ENCODE measurements at regions not wholly inside any gene's neighbourhood (a gene's known extent, or its start where the extent isn't known, plus 50 kb on each side); places are given as distances from the start of the nearest gene placed in this dataset.
"Not testable (repeated sequence)": the region's sequence is repeated elsewhere in the genome, so short reads cannot be mapped to it uniquely, and the experiment has no call there.

DNA sequence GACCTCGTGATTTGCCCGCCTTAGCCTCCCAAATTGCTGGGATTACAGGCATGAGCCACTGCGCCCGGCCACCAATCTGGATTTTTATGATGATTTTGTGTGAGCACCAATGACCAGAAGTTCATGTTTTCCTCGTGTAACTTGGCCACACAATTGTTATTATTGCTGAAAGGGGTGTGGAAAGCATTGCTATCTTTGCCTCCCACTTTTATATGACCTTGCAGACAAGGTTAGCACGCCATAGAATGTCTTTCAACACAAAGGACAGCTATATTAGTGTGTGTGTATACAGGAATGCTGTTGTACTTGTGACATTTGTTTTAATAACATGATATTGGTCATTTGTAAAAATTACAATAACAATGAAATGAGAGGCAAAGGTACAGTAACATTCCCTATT, 155.0 kb upstream of the ERCC6L2 start:
- no peak overlapping the region for H3K27ac ChIP-seq (ENCODE audit: low read length)
- no peaks in the 10 kb centered on the region for H3K4me1 ChIP-seq (ENCODE audit: control insufficient read depth, insufficient read depth, low read length)
- H3K27me3 ChIP-seq (ENCODE audit: control insufficient read depth in 1 of 2, insufficient read depth in 2 of 2, low read length in 2 of 2): no peaks in the 10 kb centered on the region
- no peak overlapping the region for H3K9ac ChIP-seq (ENCODE audit: low read length in 2 of 2)
- no peaks in the 10 kb centered on the region for H3K9me3 ChIP-seq (ENCODE audit: control insufficient read depth in 2 of 2, low read length in 2 of 2)
- no peak overlapping the region for H3K4me3 ChIP-seq (ENCODE audit: low read length in 2 of 2)
- no peaks in the 10 kb centered on the region for H3K36me3 ChIP-seq (ENCODE audit: control insufficient read depth in 2 of 2, insufficient read depth in 2 of 2, low read length in 2 of 2)

DNA sequence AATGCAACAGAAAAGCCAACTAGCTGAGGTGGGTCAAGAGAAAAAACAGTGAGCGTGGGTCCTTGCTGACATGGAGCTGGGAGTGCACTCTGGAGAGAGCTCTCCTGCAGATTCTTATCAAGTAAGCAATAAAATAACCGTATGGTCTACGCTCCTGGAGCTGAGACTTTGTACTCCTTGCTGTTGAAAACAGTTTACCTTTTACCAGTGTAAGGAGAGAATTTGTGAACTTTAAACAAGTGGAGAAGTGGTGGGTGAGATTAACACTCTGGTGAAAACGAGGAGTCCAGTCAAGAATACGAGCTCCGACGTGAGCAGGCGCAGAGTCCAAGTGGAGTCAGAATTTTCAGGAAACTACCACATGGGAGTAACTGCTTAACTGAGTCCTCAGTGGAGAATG, 156.1 kb upstream of the ERCC6L2 start:
- no peak overlapping the region for H3K27ac ChIP-seq (ENCODE audit: low read length)

DNA sequence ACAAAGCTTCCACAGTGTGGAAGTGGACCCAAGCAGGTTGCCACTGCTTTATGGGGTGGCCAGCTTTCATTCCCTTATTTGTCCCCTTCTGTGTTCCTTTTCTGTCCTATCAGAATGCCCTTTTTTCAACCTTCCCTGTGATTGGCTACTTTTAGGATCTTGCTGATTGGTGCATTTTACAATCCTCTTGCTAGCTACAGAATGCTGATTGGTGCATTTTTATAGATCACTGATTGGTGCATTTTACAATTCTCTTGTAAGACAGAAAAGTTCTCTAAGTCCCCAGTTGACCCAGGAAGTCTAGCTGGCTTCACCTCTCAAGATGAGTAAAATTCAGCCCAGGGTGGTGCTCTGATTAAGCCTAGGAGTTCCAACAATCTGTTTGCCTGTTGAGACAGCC, 157.2 kb upstream of the ERCC6L2 start:
- no peaks in the 10 kb centered on the region for H3K9me3 ChIP-seq (ENCODE audit: control insufficient read depth in 2 of 2, low read length in 2 of 2)
- no peaks in the 10 kb centered on the region for H3K36me3 ChIP-seq (ENCODE audit: control insufficient read depth in 2 of 2, insufficient read depth in 2 of 2, low read length in 2 of 2)
- H3K9ac ChIP-seq (ENCODE audit: low read length in 2 of 2): no peak overlapping the region
- no peak overlapping the region for H3K27ac ChIP-seq (ENCODE audit: low read length)
- H3K4me3 ChIP-seq (ENCODE audit: low read length in 2 of 2): no peak overlapping the region
- no peaks in the 10 kb centered on the region for H3K27me3 ChIP-seq (ENCODE audit: control insufficient read depth in 1 of 2, insufficient read depth in 2 of 2, low read length in 2 of 2)
- no peaks in the 10 kb centered on the region for H3K4me1 ChIP-seq (ENCODE audit: control insufficient read depth, insufficient read depth, low read length)

More for the DNA sequence above, 156.1 kb upstream of the ERCC6L2 start:
- Histone ChIP-seq H3K4me1 (ENCODE audit: control insufficient read depth, insufficient read depth, low read length) (no peaks in the 10 kb centered on the region), H3K9ac (ENCODE audit: low read length in 2 of 2) (no peak overlapping the region), H3K9me3 (ENCODE audit: control insufficient read depth in 2 of 2, low read length in 2 of 2) (no peaks in the 10 kb centered on the region), H3K4me3 (ENCODE audit: low read length in 2 of 2) (no peak overlapping the region), H3K36me3 (ENCODE audit: control insufficient read depth in 2 of 2, insufficient read depth in 2 of 2, low read length in 2 of 2) (no peaks in the 10 kb centered on the region), H3K27me3 (ENCODE audit: control insufficient read depth in 1 of 2, insufficient read depth in 2 of 2, low read length in 2 of 2) (no peaks in the 10 kb centered on the region)

DNA sequence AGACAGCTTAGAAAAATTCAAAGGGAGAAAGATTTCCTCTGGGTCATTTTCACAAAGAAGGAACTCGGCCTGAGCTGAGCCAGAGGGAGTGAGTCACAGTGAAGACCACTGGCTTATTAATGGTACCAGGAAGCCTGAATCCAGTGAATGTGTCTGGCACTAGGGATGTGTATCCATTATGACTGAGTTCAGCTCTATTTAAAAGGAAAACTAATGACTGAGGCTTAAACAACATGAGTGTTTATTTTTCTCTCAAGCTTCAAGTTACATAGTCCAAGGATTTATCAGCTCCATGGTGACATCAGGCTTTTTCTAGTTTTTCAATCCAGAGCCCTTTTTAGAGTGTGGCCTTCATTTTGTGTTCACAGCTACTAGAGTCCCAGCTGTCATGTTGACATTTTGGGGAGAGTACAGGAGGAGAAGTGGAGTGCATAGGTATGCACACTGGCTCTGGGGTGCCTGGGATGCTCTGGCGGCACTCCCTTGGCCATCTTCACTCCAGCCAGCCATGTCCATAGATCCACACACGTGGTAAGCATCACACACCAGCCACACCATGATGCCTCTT, 159.5 kb upstream of the ERCC6L2 start:
- Histone ChIP-seq H3K36me3 (ENCODE audit: control insufficient read depth in 2 of 2, insufficient read depth in 2 of 2, low read length in 2 of 2) (no peaks in the 10 kb centered on the region), H3K9ac (ENCODE audit: low read length in 2 of 2) (no peak overlapping the region), H3K27ac (ENCODE audit: low read length) (no peak overlapping the region), H3K27me3 (ENCODE audit: control insufficient read depth in 1 of 2, insufficient read depth in 2 of 2, low read length in 2 of 2) (no peaks in the 10 kb centered on the region), H3K4me3 (ENCODE audit: low read length in 2 of 2) (no peak overlapping the region), H3K9me3 (ENCODE audit: control insufficient read depth in 2 of 2, low read length in 2 of 2) (no peaks in the 10 kb centered on the region), H3K4me1 (ENCODE audit: control insufficient read depth, insufficient read depth, low read length) (no peaks in the 10 kb centered on the region)

DNA sequence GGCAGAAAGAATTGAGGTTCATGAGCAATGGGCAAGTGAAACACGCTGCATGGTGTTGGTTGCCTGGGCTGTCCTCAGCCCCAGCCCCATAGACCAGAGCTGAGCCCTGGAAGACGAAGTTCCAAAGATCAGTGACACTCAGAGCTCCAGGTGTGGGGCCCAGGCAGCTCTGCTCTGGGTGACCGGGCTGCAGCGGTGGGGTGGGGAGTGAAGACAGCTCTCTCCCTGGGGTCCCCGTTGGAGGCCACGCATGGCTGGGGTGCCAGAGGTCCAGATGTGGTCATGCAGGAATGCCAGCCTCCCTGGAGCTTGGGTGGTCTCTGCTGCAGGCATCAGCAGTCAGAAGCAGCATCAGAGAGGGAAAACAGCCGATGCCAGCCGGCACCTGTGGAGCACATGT, 165.0 kb upstream of the ERCC6L2 start:
- Histone ChIP-seq H3K27me3 (ENCODE audit: control insufficient read depth in 1 of 2, insufficient read depth in 2 of 2, low read length in 2 of 2) (no peaks in the 10 kb centered on the region), H3K4me1 (ENCODE audit: control insufficient read depth, insufficient read depth, low read length) (no peaks in the 10 kb centered on the region), H3K4me3 (ENCODE audit: low read length in 2 of 2) (no peak overlapping the region), H3K9me3 (ENCODE audit: control insufficient read depth in 2 of 2, low read length in 2 of 2) (no peaks in the 10 kb centered on the region), H3K36me3 (ENCODE audit: control insufficient read depth in 2 of 2, insufficient read depth in 2 of 2, low read length in 2 of 2) (no peaks in the 10 kb centered on the region), H3K9ac (ENCODE audit: low read length in 2 of 2) (no peak overlapping the region), H3K27ac (ENCODE audit: low read length) (no peak overlapping the region)

DNA sequence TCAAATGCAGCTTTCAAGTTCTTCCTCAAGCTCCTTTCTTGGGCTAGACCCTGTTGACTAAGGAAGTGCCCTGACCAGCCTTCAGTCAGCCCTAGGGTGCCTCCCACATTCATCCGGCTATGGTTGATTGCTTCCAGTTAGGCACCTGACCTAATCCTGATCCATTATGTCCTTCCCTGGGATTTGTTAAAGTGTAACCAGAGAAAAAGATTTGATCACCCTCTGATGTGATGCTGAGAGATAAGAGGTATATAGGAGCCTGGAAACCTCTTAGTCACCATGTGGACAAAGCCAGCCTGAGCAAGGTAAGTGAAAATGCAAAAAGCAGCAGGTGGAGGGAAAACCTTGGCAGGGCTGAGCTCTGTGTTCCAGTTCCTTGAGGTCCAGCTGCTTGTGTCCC, 178.8 kb upstream of the ERCC6L2 start:
- Histone ChIP-seq H3K36me3 (ENCODE audit: control insufficient read depth in 2 of 2, insufficient read depth in 2 of 2, low read length in 2 of 2) (no peaks in the 10 kb centered on the region), H3K9me3 (ENCODE audit: control insufficient read depth in 2 of 2, low read length in 2 of 2) (peaks cover 0 to 5% of the 10 kb centered on the region in 2 donors), H3K27ac (ENCODE audit: low read length) (no peak overlapping the region), H3K4me3 (ENCODE audit: low read length in 2 of 2) (no peak overlapping the region), H3K4me1 (ENCODE audit: control insufficient read depth, insufficient read depth, low read length) (no peaks in the 10 kb centered on the region), H3K9ac (ENCODE audit: low read length in 2 of 2) (no peak overlapping the region), H3K27me3 (ENCODE audit: control insufficient read depth in 1 of 2, insufficient read depth in 2 of 2, low read length in 2 of 2) (peaks cover 0 to 4% of the 10 kb centered on the region in 2 donors)

DNA sequence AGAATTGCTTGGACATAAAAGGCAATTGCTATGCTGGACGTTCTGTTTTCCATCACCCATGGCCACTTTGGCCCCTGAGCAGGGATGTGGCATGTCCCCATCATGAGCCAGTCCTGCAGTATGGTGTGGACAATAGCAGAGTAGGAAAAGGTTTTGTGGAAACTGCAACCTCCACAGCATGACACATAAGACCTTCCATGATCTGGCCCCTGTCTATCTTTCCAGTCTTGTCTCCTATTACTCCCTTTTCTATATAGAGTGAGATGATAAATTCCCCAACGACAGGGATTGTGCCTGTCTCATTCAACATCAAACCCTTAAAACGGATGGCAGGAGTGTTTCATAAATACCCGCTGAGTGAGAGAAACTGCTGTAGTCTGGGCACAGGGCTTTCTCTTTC, 174.7 kb upstream of the PTCH1 start:
- Histone ChIP-seq H3K27me3 (ENCODE audit: control insufficient read depth in 1 of 2, insufficient read depth in 2 of 2, low read length in 2 of 2) (no peaks in the 10 kb centered on the region), H3K27ac (ENCODE audit: low read length) (no peak overlapping the region), H3K9ac (ENCODE audit: low read length in 2 of 2) (no peak overlapping the region), H3K4me1 (ENCODE audit: control insufficient read depth, insufficient read depth, low read length) (peaks cover 2% of the 10 kb centered on the region), H3K9me3 (ENCODE audit: control insufficient read depth in 2 of 2, low read length in 2 of 2) (peaks cover 0 to 2% of the 10 kb centered on the region in 2 donors), H3K36me3 (ENCODE audit: control insufficient read depth in 2 of 2, insufficient read depth in 2 of 2, low read length in 2 of 2) (no peaks in the 10 kb centered on the region), H3K4me3 (ENCODE audit: low read length in 2 of 2) (no peak overlapping the region)

DNA sequence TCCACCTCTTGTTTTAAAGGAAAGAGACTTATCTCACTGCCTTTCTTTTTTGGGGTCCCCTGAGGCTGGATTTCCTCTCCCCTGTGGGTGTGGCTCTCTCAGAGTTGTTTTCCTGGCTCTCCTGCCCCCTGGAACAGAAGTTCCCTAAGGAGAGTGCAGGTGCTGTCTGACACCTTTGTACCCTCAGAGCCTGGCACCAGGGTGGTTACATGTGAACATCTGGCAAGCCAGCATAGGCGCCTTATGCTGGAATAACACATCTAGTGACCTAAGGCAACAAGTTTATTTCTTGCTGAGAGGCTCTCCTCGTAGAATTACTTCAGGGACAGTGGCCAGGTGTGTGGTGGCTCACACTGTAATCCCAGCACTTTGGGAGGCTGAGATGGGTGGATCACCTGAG, 172.9 kb upstream of the PTCH1 start:
- Histone ChIP-seq H3K27ac (ENCODE audit: low read length) (no peak overlapping the region), H3K27me3 (ENCODE audit: control insufficient read depth in 1 of 2, insufficient read depth in 2 of 2, low read length in 2 of 2) (no peaks in the 10 kb centered on the region), H3K9ac (ENCODE audit: low read length in 2 of 2) (no peak overlapping the region), H3K4me1 (ENCODE audit: control insufficient read depth, insufficient read depth, low read length) (peaks cover 2% of the 10 kb centered on the region), H3K9me3 (ENCODE audit: control insufficient read depth in 2 of 2, low read length in 2 of 2) (peaks cover 0 to 2% of the 10 kb centered on the region in 2 donors), H3K36me3 (ENCODE audit: control insufficient read depth in 2 of 2, insufficient read depth in 2 of 2, low read length in 2 of 2) (no peaks in the 10 kb centered on the region), H3K4me3 (ENCODE audit: low read length in 2 of 2) (no peak overlapping the region)

DNA sequence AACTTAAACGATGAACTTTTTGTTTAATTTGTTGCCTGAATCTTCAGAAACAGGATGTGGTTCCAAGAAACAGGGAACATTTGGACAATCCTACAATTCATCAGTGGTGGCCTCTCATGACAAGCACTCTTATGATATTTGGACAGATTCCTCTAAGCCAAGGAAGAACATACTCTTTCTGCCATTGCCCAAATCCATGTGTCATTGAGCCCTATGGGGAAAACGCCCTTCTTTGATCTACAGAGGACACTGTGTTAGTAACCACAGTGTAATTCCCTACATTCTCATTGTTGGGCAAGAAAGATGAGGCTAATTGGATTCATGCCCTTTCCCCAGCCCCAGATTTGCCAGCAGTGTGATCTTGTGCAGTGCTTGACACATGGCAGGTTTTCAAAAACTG, 167.7 kb upstream of the PTCH1 start:
- Histone ChIP-seq H3K9ac (ENCODE audit: low read length in 2 of 2) (no peak overlapping the region), H3K9me3 (ENCODE audit: control insufficient read depth in 2 of 2, low read length in 2 of 2) (no peaks in the 10 kb centered on the region), H3K4me1 (ENCODE audit: control insufficient read depth, insufficient read depth, low read length) (no peaks in the 10 kb centered on the region), H3K27ac (ENCODE audit: low read length) (no peak overlapping the region), H3K36me3 (ENCODE audit: control insufficient read depth in 2 of 2, insufficient read depth in 2 of 2, low read length in 2 of 2) (no peaks in the 10 kb centered on the region), H3K4me3 (ENCODE audit: low read length in 2 of 2) (no peak overlapping the region), H3K27me3 (ENCODE audit: control insufficient read depth in 1 of 2, insufficient read depth in 2 of 2, low read length in 2 of 2) (no peaks in the 10 kb centered on the region)

DNA sequence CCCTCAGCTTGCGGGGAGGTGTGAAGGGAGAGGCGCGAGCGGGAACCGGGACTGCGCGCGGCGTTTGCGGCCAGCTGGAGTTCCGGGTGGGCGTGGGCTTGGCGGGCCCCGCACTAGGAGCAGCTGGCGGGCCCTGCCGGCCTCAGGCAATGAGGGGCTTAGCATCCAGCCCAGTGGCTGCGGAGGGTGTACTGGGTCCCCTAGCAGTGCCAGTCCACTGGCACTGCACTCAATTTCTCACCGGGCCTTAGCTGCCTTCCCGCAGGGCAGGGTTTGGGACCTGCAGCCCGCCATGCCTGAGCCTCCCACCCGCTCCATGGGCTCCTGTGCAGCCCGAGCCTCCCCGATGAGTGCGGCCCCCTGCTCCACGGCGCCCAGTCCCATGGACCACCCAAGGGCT, 163.5 kb upstream of the PTCH1 start:
- H3K27me3 ChIP-seq (ENCODE audit: control insufficient read depth in 1 of 2, insufficient read depth in 2 of 2, low read length in 2 of 2); H3K4me1 ChIP-seq (ENCODE audit: control insufficient read depth, insufficient read depth, low read length); H3K36me3 ChIP-seq (ENCODE audit: control insufficient read depth in 2 of 2, insufficient read depth in 2 of 2, low read length in 2 of 2); H3K9ac ChIP-seq (ENCODE audit: low read length in 2 of 2); H3K9me3 ChIP-seq (ENCODE audit: control insufficient read depth in 2 of 2, low read length in 2 of 2); H3K4me3 ChIP-seq (ENCODE audit: low read length in 2 of 2); H3K27ac ChIP-seq (ENCODE audit: low read length): not testable (repeated sequence)

DNA sequence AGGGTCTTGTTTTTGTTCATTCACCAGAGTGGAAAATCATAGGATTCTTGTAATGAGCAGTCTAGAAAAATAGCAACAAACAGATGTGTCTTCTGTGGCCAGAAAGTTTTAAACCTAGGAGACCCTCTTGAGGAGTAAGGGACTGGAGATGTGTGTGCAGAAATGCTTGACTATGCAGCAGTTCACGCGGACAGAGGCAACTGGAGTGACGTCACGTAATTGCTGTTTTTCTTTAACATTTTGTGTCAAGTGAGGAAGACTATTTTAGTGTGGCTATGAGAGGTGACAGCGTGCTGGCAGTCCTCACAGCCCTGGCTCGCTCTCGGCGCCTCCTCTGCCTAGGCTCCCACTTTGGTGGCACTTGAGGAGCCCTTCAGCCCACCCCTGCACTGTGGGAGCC, 163.1 kb upstream of the PTCH1 start:
- Histone ChIP-seq H3K4me3 (ENCODE audit: low read length in 2 of 2) (no peak overlapping the region), H3K9ac (ENCODE audit: low read length in 2 of 2) (no peak overlapping the region), H3K9me3 (ENCODE audit: control insufficient read depth in 2 of 2, low read length in 2 of 2) (no peaks in the 10 kb centered on the region), H3K4me1 (ENCODE audit: control insufficient read depth, insufficient read depth, low read length) (peaks cover 2% of the 10 kb centered on the region), H3K27me3 (ENCODE audit: control insufficient read depth in 1 of 2, insufficient read depth in 2 of 2, low read length in 2 of 2) (no peaks in the 10 kb centered on the region), H3K36me3 (ENCODE audit: control insufficient read depth in 2 of 2, insufficient read depth in 2 of 2, low read length in 2 of 2) (no peaks in the 10 kb centered on the region), H3K27ac (ENCODE audit: low read length) (no peak overlapping the region)

Data from stomach smooth muscle (tissue), 2 donors.